ENCODE measurements at regions not wholly inside any gene's neighbourhood (a gene's known extent, or its start where the extent isn't known, plus 50 kb on each side); places are given as distances from the start of the nearest gene placed in this dataset.
"Not testable (repeated sequence)": the region's sequence is repeated elsewhere in the genome, so short reads cannot be mapped to it uniquely, and the experiment has no call there.

- Mint-ChIP-seq H3K36me3 (no peaks in the 10 kb centered on the region), H3K9me3 (peaks cover 2 to 18% (median 9%) of the 10 kb centered on the region in 3 donors), H3K27me3 (no peaks in the 10 kb centered on the region), H3K4me1 (no peaks in the 10 kb centered on the region), H3K27ac (no peak overlapping the region), H3K4me3 (no peak overlapping the region)
Measured at GRCh38 chr4:131304686-131305085, 1844.4 kb upstream of the PCDH10 start.

GRCh38 chr4:131309628-131310027, 1839.5 kb upstream of the PCDH10 start:
- H3K4me1 Mint-ChIP-seq = no peaks in the 10 kb centered on the region
- H3K27ac Mint-ChIP-seq = no peak overlapping the region
- H3K27me3 Mint-ChIP-seq = no peaks in the 10 kb centered on the region
- no peak overlapping the region for H3K4me3 Mint-ChIP-seq
- H3K9me3 Mint-ChIP-seq = peaks cover 2 to 13% (median 2%) of the 10 kb centered on the region in 3 donors
- no peaks in the 10 kb centered on the region for H3K36me3 Mint-ChIP-seq

- H3K36me3 Mint-ChIP-seq = no peaks in the 10 kb centered on the region
- no peak overlapping the region for H3K27ac Mint-ChIP-seq
- peaks cover 0 to 15% (median 1%) of the 10 kb centered on the region in 3 donors for H3K9me3 Mint-ChIP-seq
- H3K27me3 Mint-ChIP-seq = no peaks in the 10 kb centered on the region
- no peaks in the 10 kb centered on the region for H3K4me1 Mint-ChIP-seq
- no peak overlapping the region for H3K4me3 Mint-ChIP-seq
Measured at GRCh38 chr4:131316086-131316485, 1833.0 kb upstream of the PCDH10 start.

- H3K9me3 Mint-ChIP-seq = peaks cover 2 to 3% (median 2%) of the 10 kb centered on the region in 3 donors
- H3K27me3 Mint-ChIP-seq = no peaks in the 10 kb centered on the region
- no peak overlapping the region for H3K27ac Mint-ChIP-seq
- no peak overlapping the region for H3K4me3 Mint-ChIP-seq
- no peaks in the 10 kb centered on the region for H3K36me3 Mint-ChIP-seq
- H3K4me1 Mint-ChIP-seq = no peaks in the 10 kb centered on the region
Measured at GRCh38 chr4:131337936-131338335, 1811.2 kb upstream of the PCDH10 start.

- Mint-ChIP-seq H3K27ac (no peak overlapping the region), H3K4me3 (no peak overlapping the region), H3K4me1 (no peaks in the 10 kb centered on the region), H3K36me3 (no peaks in the 10 kb centered on the region), H3K27me3 (no peaks in the 10 kb centered on the region), H3K9me3 (peaks cover 0 to 3% (median 2%) of the 10 kb centered on the region in 3 donors)
Measured at GRCh38 chr4:131339137-131339536, 1810.0 kb upstream of the PCDH10 start.

- H3K4me1 Mint-ChIP-seq = no peaks in the 10 kb centered on the region
- no peak overlapping the region for H3K27ac Mint-ChIP-seq
- peaks cover 0 to 4% (median 0%) of the 10 kb centered on the region in 3 donors for H3K9me3 Mint-ChIP-seq
- no peak overlapping the region for H3K4me3 Mint-ChIP-seq
- no peaks in the 10 kb centered on the region for H3K27me3 Mint-ChIP-seq
- H3K36me3 Mint-ChIP-seq = no peaks in the 10 kb centered on the region
Measured at GRCh38 chr4:131344761-131345160, 1804.3 kb upstream of the PCDH10 start.

GRCh38 chr4:131347816-131348215, 1801.3 kb upstream of the PCDH10 start:
- Mint-ChIP-seq H3K27me3 (no peaks in the 10 kb centered on the region), H3K9me3 (peaks cover 0 to 6% (median 0%) of the 10 kb centered on the region in 3 donors), H3K4me3 (no peak overlapping the region), H3K36me3 (no peaks in the 10 kb centered on the region), H3K4me1 (no peaks in the 10 kb centered on the region), H3K27ac (no peak overlapping the region)

GRCh38 chr4:131348263-131348662, 1800.8 kb upstream of the PCDH10 start:
- no peaks in the 10 kb centered on the region for H3K27me3 Mint-ChIP-seq
- H3K4me1 Mint-ChIP-seq = no peaks in the 10 kb centered on the region
- H3K4me3 Mint-ChIP-seq = no peak overlapping the region
- no peaks in the 10 kb centered on the region for H3K36me3 Mint-ChIP-seq
- H3K27ac Mint-ChIP-seq = no peak overlapping the region
- peaks cover 0 to 6% (median 0%) of the 10 kb centered on the region in 3 donors for H3K9me3 Mint-ChIP-seq

- H3K4me1 Mint-ChIP-seq, H3K36me3 Mint-ChIP-seq, H3K27me3 Mint-ChIP-seq, H3K27ac Mint-ChIP-seq, H3K4me3 Mint-ChIP-seq, H3K9me3 Mint-ChIP-seq: not testable (repeated sequence)
Measured at GRCh38 chr4:131352371-131352770, 1796.7 kb upstream of the PCDH10 start.

- peaks cover 2 to 6% (median 5%) of the 10 kb centered on the region in 3 donors for H3K9me3 Mint-ChIP-seq
- no peak overlapping the region for H3K27ac Mint-ChIP-seq
- peaks cover 0 to 2% (median 0%) of the 10 kb centered on the region in 3 donors for H3K4me1 Mint-ChIP-seq
- H3K36me3 Mint-ChIP-seq = no peaks in the 10 kb centered on the region
- H3K27me3 Mint-ChIP-seq = no peaks in the 10 kb centered on the region
- no peak overlapping the region for H3K4me3 Mint-ChIP-seq
Measured at GRCh38 chr4:131366714-131367113, 1782.4 kb upstream of the PCDH10 start.

GRCh38 chr4:131367441-131367840, 1781.7 kb upstream of the PCDH10 start:
- no peaks in the 10 kb centered on the region for H3K27me3 Mint-ChIP-seq
- H3K36me3 Mint-ChIP-seq = no peaks in the 10 kb centered on the region
- H3K27ac Mint-ChIP-seq = no peak overlapping the region
- peaks cover 0 to 2% (median 0%) of the 10 kb centered on the region in 3 donors for H3K4me1 Mint-ChIP-seq
- peaks cover 3 to 12% (median 6%) of the 10 kb centered on the region in 3 donors for H3K9me3 Mint-ChIP-seq
- H3K4me3 Mint-ChIP-seq = no peak overlapping the region

- Mint-ChIP-seq H3K27ac (no peak overlapping the region), H3K4me1 (peaks cover 0 to 2% (median 0%) of the 10 kb centered on the region in 3 donors), H3K4me3 (no peak overlapping the region), H3K36me3 (no peaks in the 10 kb centered on the region), H3K27me3 (no peaks in the 10 kb centered on the region), H3K9me3 (peaks cover 3 to 12% (median 9%) of the 10 kb centered on the region in 3 donors)
Measured at GRCh38 chr4:131370846-131371245, 1778.2 kb upstream of the PCDH10 start.

- no peaks in the 10 kb centered on the region for H3K27me3 Mint-ChIP-seq
- no peak overlapping the region for H3K4me3 Mint-ChIP-seq
- H3K9me3 Mint-ChIP-seq = peaks cover 2 to 21% (median 4%) of the 10 kb centered on the region in 3 donors
- no peak overlapping the region for H3K27ac Mint-ChIP-seq
- peaks cover 0 to under 1% (median 0%) of the 10 kb centered on the region in 3 donors for H3K4me1 Mint-ChIP-seq
- no peaks in the 10 kb centered on the region for H3K36me3 Mint-ChIP-seq
Measured at GRCh38 chr4:131381055-131381454, 1768.0 kb upstream of the PCDH10 start.

- Mint-ChIP-seq H3K36me3 (no peaks in the 10 kb centered on the region), H3K4me3 (no peak overlapping the region), H3K9me3 (peaks cover 2 to 21% (median 2%) of the 10 kb centered on the region in 3 donors), H3K4me1 (peaks cover 0 to 1% (median 0%) of the 10 kb centered on the region in 3 donors), H3K27ac (no peak overlapping the region), H3K27me3 (no peaks in the 10 kb centered on the region)
Measured at GRCh38 chr4:131382839-131383238, 1766.3 kb upstream of the PCDH10 start.

- Mint-ChIP-seq H3K4me1 (peaks cover 0 to 1% (median 0%) of the 10 kb centered on the region in 3 donors), H3K27ac (no peak overlapping the region), H3K9me3 (peaks cover 2 to 11% (median 6%) of the 10 kb centered on the region in 3 donors), H3K4me3 (no peak overlapping the region), H3K36me3 (peaks cover 1% of the 10 kb centered on the region), H3K27me3 (no peaks in the 10 kb centered on the region)
Measured at GRCh38 chr4:131388277-131388676, 1760.8 kb upstream of the PCDH10 start.

GRCh38 chr4:131408102-131408501, 1741.0 kb upstream of the PCDH10 start:
- Mint-ChIP-seq H3K36me3 (no peaks in the 10 kb centered on the region), H3K27me3 (no peaks in the 10 kb centered on the region), H3K4me3 (no peak overlapping the region), H3K4me1 (no peaks in the 10 kb centered on the region), H3K9me3 (peaks cover 0 to 8% (median 7%) of the 10 kb centered on the region in 3 donors), H3K27ac (no peak overlapping the region)

Measured in IgD-negative memory B cell (primary cell).